Umbilical cord (tissue), 1 donor: ENCODE measurements at regions not wholly inside any gene's neighbourhood (a gene's known extent, or its start where the extent isn't known, plus 50 kb on each side); places are given as distances from the start of the nearest gene placed in this dataset.
"Not testable (repeated sequence)": the region's sequence is repeated elsewhere in the genome, so short reads cannot be mapped to it uniquely, and the experiment has no call there.

Source experiments
- DNase-seq: peaks from one replicate; pipeline ENCODE4 v3.0.0-alpha.2; 2015; ENCODE audit warnings: low spot score

DNA sequence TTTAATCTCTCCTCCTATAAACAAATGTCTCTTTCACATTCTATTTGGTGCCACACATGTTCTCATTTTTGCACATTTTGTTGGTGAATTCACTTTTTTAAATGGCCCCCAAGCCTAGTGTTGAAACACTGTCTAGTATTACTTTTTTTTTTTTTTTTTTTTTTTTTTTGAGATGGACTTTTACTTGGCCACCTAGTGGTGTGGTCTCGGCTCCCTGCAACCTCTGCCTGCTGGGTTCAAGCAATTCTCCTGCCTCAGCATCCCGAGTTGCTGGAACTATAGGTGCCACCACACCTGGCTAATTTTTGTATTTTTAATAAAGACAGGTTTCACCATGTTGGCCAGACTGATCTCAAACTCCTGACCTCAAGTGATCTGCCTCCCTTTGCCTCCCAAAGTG lies 273.8 kb upstream of the SLC14A2 start:
- no peak for DNase-seq

DNA sequence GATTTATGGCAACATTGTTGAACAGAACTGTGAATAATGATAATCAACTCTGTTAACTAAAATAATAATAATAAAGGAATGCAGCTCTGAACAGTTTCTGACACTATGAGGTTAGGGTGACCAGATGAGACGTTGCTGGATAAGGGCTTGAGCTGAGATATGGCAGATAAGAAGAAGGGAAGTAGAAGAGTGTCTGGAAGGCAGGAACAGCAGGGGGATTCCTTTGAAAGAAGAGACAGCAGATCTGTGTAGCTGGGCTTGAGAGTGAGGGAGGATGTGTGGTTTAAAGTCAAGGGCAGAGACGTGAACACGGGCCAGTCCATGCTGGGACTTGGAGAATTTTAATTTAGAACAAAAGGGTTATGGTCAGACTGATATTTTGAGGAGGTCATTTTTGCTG lies 273.1 kb upstream of the SLC14A2 start:
- DNase-seq, result no peak

DNA sequence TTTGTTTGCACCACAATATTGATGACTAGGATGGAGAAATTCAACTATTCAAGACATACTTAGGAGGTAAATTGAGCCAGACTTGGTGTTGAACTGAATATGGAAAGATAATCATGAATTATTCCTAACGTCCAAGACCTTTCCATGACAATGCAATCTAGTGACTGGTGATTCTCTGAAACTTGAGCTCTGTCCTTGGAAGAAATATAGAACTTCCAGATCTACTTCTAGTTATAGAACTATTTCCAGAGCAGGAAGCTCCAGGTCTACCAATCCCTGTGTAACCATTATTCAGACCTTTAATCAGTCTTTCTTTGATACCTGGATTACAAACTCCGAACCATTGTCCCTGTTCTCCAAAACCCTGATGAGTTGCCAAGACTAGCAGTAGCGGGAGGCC lies 272.6 kb upstream of the SLC14A2 start:
- DNase-seq, result no peak

DNA sequence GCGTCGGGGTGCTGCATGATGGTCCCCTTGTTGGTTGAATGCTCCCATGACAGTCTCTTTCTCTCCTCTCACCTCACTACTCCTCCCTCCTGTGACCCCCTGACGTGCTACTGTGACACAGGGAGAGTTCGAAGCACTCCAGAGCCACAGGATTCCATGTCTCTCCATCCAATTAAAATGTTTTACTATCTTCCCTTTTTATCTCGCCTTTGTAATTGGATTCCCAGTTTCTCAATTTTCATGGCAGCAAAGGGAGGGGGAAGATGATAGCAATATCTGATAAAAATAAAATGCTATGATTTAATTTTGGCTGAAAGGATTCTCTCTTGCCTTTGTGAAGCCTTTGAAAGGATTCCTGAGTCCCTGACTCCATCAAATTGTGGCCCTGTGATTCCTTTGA lies 271.9 kb upstream of the SLC14A2 start:
- DNase-seq, result no peak

DNA sequence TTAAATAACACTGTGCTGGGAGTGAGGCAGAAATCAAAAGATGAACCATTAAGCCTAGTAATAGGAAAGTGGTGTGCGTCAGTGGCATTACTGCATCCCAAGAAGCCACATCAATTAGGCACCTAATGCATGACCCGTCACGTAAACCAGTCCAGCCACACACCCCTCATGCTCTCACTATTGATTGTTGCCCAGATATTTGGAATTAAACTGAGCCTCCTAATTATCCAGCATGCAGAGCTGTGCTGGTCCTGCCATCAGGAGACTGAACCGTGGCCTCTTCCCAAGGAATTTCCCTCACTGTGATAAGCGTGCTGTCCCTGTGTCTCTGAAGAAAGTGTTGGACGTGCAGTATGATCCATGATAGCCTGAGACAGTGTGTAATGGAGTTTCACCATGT lies 270.6 kb upstream of the SLC14A2 start:
- DNase-seq, result not testable (repeated sequence)

DNA sequence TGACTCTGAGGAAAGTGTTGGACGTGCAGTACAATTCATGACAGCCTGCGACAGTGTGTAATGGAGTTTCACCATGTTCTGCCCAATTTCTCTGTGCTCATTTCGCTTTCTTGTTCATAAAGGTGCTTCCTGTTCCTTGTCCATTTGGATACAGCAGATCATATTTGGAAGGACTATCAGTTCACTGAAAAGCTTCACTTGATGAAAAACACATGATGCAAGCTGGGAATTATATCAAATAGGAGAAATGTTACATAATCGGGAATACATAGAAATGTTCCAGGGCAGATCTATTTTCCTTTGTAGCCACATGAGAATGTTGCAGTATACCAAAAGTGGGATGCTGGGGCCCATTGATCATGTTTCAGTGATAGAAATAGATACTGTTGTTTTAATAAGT lies 266.3 kb upstream of the SLC14A2 start:
- no peak for DNase-seq

DNA sequence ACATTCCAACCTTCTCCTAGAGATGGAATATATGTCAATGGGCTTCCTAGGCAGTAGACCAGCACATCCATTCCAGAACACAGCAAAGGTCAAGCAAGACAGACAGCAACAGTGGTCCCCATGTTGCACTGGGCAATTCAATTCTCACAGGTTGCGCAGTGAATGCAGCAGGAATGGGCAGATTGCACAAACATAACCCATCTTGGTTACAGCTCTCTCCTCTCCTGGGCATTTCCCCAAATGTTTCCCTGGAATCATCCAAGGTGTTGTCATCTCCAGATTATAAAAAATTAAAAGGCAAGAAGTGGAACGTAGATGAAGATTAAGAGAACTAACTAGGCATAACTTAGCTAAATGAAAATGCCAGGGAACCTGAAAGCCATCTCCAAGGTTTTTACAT lies 265.8 kb upstream of the SLC14A2 start:
- no peak for DNase-seq

DNA sequence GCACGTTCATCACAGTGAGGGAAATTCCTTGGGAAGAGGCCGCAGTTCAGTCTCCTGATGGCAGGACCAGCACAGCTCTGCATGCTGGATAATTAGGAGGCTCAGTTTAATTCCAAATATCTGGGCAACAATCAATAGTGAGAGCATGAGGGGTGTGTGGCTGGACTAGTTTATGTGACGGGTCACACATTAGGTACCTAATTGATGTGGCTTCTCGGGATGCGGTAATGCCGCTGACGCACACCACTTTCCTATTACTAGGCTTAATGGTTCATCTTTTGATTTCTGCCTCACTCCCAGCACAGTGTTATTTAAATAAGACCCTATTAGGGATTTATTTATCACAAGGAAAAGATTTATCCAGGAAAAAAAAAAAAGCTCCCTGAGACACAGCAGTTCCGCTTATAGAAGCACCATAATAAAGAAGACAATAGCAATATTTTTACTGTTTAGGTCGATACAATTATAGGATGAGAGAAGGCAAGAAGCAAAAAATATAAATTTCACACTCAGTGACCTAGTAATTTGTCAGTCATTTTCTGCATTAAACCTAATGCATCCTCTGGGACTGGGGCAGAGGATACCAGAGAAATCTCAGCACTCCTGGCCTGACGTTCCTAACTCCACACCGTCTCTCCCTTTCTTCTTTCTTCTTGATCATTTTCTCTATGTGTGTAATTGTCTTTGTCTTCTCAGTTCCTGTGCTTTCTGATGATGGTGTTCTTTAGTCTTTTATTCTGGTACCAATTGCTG lies 264.7 kb upstream of the SLC14A2 start:
- no peak for DNase-seq

DNA sequence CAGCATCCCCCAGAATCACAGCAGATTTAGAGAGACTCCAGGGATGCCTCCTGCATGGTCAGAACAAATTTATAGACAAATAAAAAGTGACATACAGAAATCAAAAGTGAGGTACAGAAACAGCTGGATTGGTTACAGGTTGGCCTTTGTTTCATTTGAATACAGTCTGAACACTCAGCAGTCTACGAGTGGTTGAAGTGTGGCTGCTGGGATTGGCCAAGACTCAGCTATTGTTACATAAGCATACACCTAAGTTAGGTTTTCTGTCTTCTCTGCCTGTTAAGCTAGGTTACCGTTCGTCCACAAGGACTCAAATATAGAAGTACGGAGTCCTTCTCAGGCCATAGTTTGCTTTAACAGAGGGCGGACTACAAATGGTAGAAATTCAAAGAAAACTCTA lies 262.4 kb upstream of the SLC14A2 start:
- DNase-seq, result no peak

DNA sequence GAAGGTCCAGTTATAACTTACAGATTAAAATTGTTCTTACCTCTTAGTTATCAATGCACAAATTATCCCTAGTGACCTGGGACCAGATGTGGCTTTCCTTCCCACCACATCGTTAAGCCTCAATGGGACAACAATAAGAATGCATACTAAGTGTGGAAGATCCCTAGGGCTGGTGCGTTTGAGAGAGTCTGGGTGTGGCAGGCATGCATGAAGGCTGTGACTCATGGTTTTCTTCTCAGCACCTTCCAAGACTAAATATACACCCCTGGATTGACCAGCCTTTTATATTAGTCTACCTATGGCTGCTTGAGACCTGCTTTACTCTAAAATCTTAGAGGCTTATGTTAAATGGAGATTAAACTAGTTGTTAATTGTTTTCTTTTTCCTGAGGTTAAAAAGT lies 261.7 kb upstream of the SLC14A2 start:
- no peak for DNase-seq

DNA sequence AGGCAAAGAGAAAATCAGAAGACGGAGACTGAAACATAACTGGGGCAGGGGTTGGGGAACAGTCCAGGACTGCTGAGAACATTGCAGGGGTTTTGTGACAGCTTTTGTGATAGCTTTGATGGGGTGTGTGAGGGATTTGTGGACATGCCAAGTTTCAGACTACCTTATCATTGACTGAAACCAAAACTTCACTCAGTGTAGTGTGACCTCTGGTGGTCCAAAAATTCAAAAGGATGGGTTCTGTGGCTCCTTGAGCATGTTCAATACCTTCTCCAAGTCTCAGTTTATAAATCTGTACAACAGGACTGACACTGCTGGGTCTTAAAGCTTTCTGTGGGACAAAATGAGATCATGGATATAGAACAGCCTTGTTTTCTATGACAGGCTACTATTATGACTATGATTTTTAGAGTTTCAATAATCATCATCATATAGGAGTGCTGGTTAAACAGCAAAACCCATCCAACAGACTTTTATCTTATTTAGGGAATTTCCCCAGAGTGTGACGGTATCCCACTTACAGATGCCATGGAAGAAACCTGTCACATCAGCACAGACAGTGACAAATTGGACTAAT lies 259.2 kb upstream of the SLC14A2 start:
- DNase-seq, result no peak

DNA sequence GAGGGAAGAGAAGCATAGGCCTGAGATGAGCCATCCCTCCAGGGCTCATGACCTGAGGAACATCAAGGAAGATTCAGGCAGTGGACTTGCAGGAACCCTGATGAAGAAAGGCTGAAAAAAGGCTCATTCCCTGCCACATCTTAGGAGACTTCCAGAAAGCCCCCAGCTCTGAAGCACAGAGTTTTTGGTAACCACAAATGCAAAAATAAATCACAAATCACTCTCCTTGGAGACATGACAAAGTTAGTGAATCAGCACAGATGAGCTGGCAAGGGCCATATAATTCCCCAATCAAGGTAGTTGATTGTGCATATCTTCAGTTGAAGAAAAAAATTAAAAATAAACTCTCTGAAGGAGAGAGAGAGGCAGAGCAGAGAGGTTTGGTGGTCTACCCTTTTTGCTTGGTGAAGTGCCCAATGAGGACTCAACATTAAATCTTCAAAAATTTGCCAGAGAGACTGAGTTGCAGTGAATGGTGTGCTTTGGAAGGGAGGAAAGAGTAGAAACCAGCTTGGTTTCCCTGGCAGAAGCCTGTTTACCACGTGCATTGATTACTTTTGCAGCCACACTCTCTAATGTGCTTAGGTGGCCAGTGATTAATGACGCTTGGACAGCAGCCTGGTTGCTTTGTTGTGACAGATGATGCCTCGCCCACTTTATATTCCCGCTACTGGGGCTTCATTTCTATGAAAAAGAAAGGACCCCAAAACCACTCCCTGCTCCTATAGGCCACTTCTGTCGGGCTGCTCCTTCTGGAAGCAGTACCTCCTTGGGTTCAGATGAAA lies 257.4 kb upstream of the SLC14A2 start:
- DNase-seq, result no peak

DNA sequence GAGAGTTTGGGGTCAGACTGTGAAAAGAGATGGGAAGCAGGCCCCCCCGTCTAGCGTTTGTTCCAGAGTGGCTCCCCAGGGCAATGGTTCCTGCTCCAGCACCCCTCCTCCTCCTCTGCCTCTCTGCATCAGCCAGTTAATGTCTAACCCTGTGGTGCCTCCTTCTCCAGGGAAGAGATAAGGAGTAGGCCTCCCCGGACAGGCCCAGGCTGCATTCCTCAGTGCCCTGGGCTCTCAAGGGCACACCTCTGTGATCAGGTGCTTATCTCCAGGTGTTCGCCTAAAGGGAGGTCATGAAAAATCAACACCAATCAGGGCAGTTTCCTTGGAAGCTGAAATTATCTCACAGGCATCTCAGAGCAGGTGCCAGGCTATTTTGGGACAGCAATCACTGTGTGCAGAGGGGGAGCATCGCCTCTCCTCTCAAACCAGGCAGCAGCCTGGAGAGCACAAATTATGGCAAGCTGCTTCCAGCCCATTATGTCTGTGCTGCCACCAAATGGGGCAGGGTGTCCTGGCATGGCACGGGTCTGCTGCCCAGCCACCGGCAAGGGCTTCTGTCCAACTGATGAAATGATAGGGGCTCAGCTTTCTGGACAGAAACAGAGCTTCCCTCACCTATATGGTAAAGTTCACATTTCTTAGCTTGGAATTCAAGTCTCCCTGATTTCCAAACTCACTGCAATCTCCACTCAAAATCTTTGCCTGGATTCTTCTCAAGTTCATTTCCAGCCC lies 255.8 kb upstream of the SLC14A2 start:
- no peak for DNase-seq

DNA sequence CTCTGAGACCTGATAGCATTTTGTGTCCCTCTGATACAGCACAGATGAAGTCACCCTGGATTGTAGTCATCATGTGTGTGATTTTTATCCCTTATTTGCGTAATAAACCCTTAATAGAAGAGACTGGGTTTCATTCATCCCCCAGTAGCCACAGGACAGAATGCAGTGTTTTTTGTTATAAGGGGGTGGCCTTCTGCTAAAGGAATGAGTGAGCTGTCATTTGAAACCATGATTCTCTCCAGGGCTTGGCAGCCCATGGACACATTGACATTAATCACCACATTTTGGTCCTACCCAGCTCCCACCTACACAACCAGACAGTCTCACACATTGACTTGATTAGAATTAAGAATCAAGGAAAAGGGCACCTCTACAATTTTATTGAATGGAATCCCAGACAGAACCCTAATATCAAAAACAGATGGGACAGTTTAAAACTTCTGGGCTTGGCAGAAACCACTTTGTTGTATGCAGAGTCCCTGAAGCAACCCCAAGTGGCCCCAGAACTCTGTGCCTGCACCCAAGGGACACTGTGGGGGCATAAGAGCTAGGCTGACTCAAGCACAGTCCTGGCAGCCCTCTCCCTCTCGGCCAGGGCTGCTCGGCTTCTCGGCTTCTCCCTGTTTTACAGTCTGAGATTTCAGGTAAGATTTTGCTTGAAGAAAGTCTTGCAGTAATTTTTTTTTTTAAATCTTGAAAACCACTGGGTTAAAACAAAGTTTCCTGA lies 254.0 kb upstream of the SLC14A2 start:
- no peak for DNase-seq

DNA sequence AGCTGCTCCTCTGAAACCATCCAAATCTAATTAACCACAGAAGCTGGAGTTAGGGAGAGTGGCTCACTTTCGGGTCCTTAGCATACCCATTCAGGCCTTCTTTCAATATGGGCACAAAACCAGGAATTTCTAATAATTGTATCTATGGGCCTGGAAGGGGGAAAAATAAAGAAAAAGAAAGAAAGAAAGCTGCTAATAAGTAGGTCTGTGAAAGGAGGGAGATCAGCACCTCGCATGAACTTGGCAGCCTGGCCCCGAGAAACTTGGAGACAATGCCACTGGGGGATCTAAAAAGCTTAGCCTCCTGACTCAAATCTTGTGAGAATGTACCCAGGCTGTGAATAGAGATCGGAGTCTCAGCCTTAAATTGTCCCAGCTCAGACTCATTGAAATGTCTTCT lies 252.1 kb upstream of the SLC14A2 start:
- no peak for DNase-seq

DNA sequence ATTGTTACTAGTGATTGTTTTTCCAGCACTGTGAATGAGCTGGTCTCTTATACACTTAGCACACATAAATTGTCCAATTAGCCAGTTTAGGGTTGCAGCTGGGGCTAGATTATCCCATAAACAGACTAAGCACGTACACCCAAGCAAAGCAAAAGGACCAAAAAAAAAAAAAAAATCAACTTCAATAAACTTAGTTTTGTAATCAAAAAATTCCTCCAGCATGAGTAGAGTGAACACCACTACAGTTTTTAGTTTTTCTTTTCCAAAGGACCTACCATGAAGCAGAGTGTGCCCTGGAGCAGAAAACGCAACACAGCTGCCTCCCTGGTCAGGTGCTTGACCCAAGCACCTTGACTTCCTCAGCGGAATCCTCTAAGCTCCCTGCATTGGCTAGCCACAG lies 249.4 kb upstream of the SLC14A2 start:
- DNase-seq, result no peak

DNA sequence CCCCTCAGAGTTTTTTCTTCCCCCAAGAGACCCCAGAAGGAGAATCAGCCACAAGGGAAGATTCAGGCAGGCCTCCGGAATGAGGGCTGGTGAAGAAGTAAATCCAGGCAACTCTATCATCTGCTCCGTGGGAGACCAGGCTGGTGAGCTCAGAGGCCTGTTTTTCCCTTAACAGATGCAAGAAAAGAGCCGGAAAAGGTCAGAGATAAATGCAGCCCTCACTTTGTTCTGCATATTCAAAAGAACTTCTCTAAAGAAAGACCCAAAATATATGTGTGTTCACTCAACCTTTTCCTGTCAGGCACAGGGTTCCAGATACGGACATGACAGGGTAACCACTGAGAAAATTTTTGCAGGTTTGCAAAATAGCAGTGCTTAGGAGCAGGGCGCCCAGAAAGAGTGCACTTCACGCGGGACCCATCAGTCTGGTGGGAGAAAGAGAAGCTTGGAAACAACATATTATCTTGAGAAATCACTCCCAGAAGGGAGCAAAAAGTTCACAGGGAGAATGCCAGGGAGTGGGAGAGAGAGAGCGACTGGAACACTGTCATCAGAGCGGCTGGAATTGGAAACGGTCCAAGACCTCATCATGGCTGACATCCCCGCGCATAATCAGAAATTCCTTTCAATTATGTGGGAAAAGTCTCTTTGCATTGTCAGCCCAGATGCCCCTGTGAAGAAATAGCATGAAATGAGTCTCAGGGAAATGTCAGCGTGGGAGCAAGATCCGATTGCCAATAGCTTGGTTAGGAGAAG lies 244.8 kb upstream of the SLC14A2 start:
- peak; percentile 74 for DNase-seq

DNA sequence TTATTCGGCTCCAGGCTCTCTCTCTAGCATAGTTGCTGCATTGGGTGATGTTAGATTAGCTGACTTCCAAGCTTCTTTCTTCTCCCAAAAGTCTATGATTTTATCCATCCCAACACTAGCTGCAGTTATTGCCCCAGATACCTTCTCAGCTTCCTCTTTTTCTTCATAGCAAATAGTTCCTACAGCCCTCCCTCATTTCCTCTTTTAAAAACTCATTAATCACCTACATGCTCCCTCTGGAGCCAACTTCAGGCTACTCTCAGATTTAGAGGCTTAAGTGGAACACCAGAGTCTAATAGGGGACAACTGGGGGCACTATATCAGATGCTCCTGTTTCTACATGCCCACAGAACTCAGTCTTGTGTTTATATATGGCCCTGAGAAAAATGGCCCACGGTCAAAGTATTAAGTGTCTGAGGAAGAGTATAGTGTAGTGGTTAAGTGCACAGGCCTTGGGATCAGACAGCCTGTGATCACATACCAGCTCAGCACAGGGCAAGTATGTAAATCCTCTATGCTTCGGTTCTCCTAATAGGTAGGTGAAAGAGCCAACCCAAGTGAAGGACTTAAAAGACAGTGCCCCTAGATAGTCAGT lies 241.9 kb upstream of the SLC14A2 start:
- DNase-seq, result no peak

DNA sequence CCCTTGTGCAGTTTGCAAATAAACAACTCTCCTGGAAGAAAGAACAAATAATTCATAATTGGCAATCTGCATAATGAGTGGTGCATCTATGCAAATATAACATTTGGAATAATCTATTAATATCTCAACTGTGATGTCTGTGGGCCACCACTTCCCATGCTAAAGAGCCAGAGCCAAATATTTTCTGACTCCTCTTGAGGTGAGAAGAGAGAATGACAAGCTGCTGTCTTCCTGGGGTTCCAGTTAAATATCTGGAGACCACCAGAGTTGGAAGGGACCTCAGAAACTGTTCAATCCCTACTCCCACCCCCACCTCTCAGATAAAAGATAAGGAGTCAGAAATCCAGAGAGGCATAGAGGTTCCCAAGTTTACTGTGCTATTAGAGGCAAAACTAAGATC lies 241.0 kb upstream of the SLC14A2 start:
- DNase-seq, result no peak

DNA sequence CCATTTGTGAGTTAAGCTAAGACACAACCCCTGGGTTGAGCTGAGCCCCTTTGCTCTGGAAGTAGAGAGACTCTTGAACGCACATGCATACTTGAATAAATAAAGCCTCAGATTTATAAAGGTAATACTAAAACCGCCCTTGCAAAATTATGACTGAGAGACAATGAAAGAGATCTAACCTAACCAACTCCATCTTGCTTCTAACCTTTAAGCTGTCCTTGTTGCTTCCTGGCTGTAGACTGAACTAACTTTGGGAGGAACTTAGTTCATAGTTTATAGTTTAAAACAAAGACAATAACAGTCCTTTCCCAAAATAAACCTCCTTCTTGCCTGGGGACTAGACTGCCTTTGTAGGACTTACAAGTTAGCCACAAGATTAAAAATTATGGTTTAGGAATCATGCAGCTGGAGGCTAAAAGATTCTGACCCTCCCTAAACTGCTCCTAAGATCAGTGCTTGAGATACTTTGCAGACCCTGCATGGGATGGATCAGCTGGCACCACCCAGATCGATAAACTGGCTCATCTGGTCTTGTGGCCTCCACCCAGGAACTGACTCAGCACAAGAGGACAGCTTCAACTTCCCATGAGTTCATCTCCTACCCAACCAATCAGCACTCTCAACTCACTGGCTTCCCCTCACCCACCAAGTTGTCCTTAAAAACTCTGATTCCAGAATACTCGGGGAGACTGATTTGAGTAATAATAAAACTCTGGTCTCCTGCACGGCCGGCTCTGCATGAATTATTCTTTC lies 240.2 kb upstream of the SLC14A2 start:
- peak; percentile 48 for DNase-seq
